Stimulated activated CD4-positive, alpha-beta T cell treated with anti-CD3 and anti-CD28 coated beads, Interleukin-15, amount 100 ng/mL, for 48 hours (primary cell): ENCODE measurements at regions not wholly inside any gene's neighbourhood (a gene's known extent, or its start where the extent isn't known, plus 50 kb on each side); places are given as distances from the start of the nearest gene placed in this dataset.
"Not testable (repeated sequence)": the region's sequence is repeated elsewhere in the genome, so short reads cannot be mapped to it uniquely, and the experiment has no call there.

Source experiments
- DNase-seq, 2 donors: peaks; one replicate each; pipeline ENCODE4 v3.0.0-alpha.2; 2020; ENCODE audit warnings: low read depth in 2 of 2

GRCh38 chr9:106751681-106752080 lies 111.3 kb upstream of the ZNF462 start:
- no peak for DNase-seq

GRCh38 chr9:106752581-106752980 lies 110.4 kb upstream of the ZNF462 start:
- DNase-seq, result no peak

- no peak for DNase-seq
Observed at GRCh38 chr9:106753155-106753671, 109.8 kb upstream of the ZNF462 start.

GRCh38 chr9:106755736-106756135 lies 107.2 kb upstream of the ZNF462 start:
- no peak for DNase-seq

GRCh38 chr9:106757514-106757913 lies 105.5 kb upstream of the ZNF462 start:
- no peak for DNase-seq

GRCh38 chr9:106758911-106759310 lies 104.1 kb upstream of the ZNF462 start:
- no peak for DNase-seq

GRCh38 chr9:106761493-106761892 lies 101.5 kb upstream of the ZNF462 start:
- DNase-seq, result no peak

- DNase-seq, result no peak
Observed at GRCh38 chr9:106766616-106767015, 96.3 kb upstream of the ZNF462 start.

- DNase-seq, result no peak
Observed at GRCh38 chr9:106769331-106769730, 93.6 kb upstream of the ZNF462 start.

GRCh38 chr9:106771608-106772007 lies 91.4 kb upstream of the ZNF462 start:
- no peak for DNase-seq

- no peak for DNase-seq
Observed at GRCh38 chr9:106772523-106773290, 90.3 kb upstream of the ZNF462 start.

- DNase-seq, result no peak
Observed at GRCh38 chr9:106773750-106774149, 89.2 kb upstream of the ZNF462 start.

GRCh38 chr9:106775960-106776359 lies 87.0 kb upstream of the ZNF462 start:
- no peak for DNase-seq

GRCh38 chr9:106779796-106780195 lies 83.2 kb upstream of the ZNF462 start:
- DNase-seq, result no peak

GRCh38 chr9:106783121-106783520 lies 79.8 kb upstream of the ZNF462 start:
- DNase-seq, result no peak

GRCh38 chr9:106784076-106784475 lies 78.9 kb upstream of the ZNF462 start:
- DNase-seq, result no peak

- no peak for DNase-seq
Observed at GRCh38 chr9:106785200-106785599, 77.8 kb upstream of the ZNF462 start.

- not testable (repeated sequence) for DNase-seq
Observed at GRCh38 chr9:106788021-106788420, 74.9 kb upstream of the ZNF462 start.

- DNase-seq, result no peak
Observed at GRCh38 chr9:106795031-106795430, 67.9 kb upstream of the ZNF462 start.

GRCh38 chr9:106796771-106797170 lies 66.2 kb upstream of the ZNF462 start:
- no peak for DNase-seq

GRCh38 chr9:106797299-106797698 lies 65.7 kb upstream of the ZNF462 start:
- DNase-seq, result no peak

GRCh38 chr9:106798016-106798799 lies 64.8 kb upstream of the ZNF462 start:
- no peak for DNase-seq

GRCh38 chr9:106799152-106799551 lies 63.8 kb upstream of the ZNF462 start:
- DNase-seq, result no peak
